Neural progenitor cell (in vitro differentiated cells): ENCODE measurements at regions not wholly inside any gene's neighbourhood (a gene's known extent, or its start where the extent isn't known, plus 50 kb on each side); places are given as distances from the start of the nearest gene placed in this dataset.

Experiments used
- EZH2 ChIP-seq: fragments of 200-600 bp; sonication (generic); IDR thresholded peaks from 2 replicates; pipeline ENCODE4 v1.6.1; 2017; ENCODE audit warnings: antibody characterized with exemption, mild to moderate bottlenecking, moderate library complexity
- TF ChIP-seq, protein P1 (sequence below): fragments of 200-600 bp; sonication (generic); IDR thresholded peaks from 2 replicates; pipeline ENCODE4 v1.5.1; 2017; ENCODE audit warnings: antibody characterized with exemption, mild to moderate bottlenecking

DNA sequence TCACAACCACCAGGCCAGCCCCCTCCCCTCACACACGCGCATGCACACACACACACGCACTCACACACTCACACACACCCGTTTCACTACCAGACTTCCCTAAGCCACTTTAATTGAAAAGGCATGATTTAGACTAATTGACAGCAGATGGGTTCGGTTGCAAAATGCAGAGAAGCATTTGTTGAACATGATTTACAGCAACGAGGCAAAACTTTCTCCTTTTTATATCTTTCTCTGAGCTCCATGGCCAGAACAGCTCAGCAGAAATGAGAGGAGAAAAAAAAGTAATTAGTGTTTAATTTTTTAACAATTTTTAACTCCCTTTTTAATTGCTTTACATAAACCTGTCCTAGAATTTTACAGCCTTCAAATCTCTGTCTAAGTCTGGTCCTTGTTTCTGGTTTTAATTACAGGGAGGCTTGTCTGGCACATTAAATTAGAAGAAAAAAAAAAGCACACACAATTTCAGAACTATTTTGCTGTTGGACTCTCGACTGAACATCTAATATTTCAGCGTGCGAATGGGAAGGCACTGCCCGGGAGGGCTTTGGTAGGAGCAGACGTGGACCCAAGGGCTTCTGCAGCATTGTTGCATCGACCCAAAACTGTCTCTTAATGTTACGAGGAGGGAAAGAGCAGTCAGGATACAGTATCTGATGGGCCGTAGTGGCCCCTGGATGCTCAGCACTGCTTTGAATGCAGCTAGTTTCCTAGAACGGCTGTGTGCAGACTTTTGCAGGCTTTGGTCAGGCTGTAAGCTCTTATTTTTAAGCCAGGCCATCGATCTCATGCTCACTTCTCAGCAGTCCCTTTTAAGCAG is 255.9 kb downstream of the SOX9 start:
- TF ChIP-seq, protein P1, sequence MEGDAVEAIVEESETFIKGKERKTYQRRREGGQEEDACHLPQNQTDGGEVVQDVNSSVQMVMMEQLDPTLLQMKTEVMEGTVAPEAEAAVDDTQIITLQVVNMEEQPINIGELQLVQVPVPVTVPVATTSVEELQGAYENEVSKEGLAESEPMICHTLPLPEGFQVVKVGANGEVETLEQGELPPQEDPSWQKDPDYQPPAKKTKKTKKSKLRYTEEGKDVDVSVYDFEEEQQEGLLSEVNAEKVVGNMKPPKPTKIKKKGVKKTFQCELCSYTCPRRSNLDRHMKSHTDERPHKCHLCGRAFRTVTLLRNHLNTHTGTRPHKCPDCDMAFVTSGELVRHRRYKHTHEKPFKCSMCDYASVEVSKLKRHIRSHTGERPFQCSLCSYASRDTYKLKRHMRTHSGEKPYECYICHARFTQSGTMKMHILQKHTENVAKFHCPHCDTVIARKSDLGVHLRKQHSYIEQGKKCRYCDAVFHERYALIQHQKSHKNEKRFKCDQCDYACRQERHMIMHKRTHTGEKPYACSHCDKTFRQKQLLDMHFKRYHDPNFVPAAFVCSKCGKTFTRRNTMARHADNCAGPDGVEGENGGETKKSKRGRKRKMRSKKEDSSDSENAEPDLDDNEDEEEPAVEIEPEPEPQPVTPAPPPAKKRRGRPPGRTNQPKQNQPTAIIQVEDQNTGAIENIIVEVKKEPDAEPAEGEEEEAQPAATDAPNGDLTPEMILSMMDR: no peak
- no peak for TF ChIP-seq EZH2
